Sigmoid colon (tissue), 4 donors: ENCODE measurements at regions not wholly inside any gene's neighbourhood (a gene's known extent, or its start where the extent isn't known, plus 50 kb on each side); places are given as distances from the start of the nearest gene placed in this dataset.

Experiments used
- CTCF ChIP-seq, 4 experiments: fragments of 450-650 bp in 3 of 4; fragments of 200-600 bp in 1 of 4; IDR thresholded peaks; one replicate each; pipeline ENCODE4 v1.5.1; 2016 to 2019; ENCODE audit warnings: antibody characterized with exemption in 4 of 4, mild to moderate bottlenecking in 3 of 4, moderate library complexity in 2 of 4
- EP300 ChIP-seq, 4 donors: sonication (generic); formaldehyde crosslinking; IDR thresholded peaks; one replicate each; pipeline ENCODE4 v1.6.1; 2017; ENCODE audit warnings: antibody characterized with exemption in 4 of 4
- POLR2A ChIP-seq, 2 donors: fragments of 450-650 bp; IDR thresholded peaks; one replicate each; pipeline ENCODE4 v1.6.1; 2016; ENCODE audit warnings: antibody characterized with exemption in 2 of 2, mild to moderate bottlenecking in 2 of 2, moderate library complexity in 2 of 2
- POLR2AphosphoS5 ChIP-seq, 4 donors: sonication (generic); formaldehyde crosslinking; IDR thresholded peaks; one replicate each; pipeline ENCODE4 v1.6.1; 2017; ENCODE audit warnings: antibody characterized with exemption in 4 of 4

GRCh38 chr14:22375321-22375930 is 213.6 kb downstream of the DAD1 start:
- no peak for TF ChIP-seq POLR2AphosphoS5 (IDR thresholded peaks at IDR 0.05)
- peak in 3 of 4 experiments; percentile 41 to 53 (median 45) for TF ChIP-seq CTCF (IDR thresholded peaks at IDR 0.05)
- no peak for TF ChIP-seq POLR2A (IDR thresholded peaks at IDR 0.05)
- no peak for TF ChIP-seq EP300 (IDR thresholded peaks at IDR 0.05)
